ENCODE measurements at regions not wholly inside any gene's neighbourhood (a gene's known extent, or its start where the extent isn't known, plus 50 kb on each side); places are given as distances from the start of the nearest gene placed in this dataset.
A peak's percentile ranks its signal among the peaks of the same experiment; 100 is the strongest.
"Not testable (repeated sequence)": the region's sequence is repeated elsewhere in the genome, so short reads cannot be mapped to it uniquely, and the experiment has no call there.

- WGBS (ENCODE audit: low lambda C conversion rate), result no CpG with 5 or more reads among the region's 46 CpGs
- H3K4me2 ChIP-seq (ENCODE audit: low read depth, low read length); H3K79me2 ChIP-seq (ENCODE audit: insufficient read depth, low read length); H3K36me3 ChIP-seq (replicated peaks in 1 of 2; ENCODE audit: control insufficient read depth in 1 of 2, insufficient read depth in 2 of 2, low read length in 2 of 2); H3K9me3 ChIP-seq (ENCODE audit: low read length); in situ Hi-C loops (cut with HindIII; ENCODE audit: extremely low pct_ligation_motif_present, low pct_unique_long_range_greater_than_20kb); H3K27ac ChIP-seq (ENCODE audit: extremely low read length, insufficient read depth, low read length); H3K9ac ChIP-seq (ENCODE audit: insufficient read depth, low read depth, low read length); H2AFZ ChIP-seq (ENCODE audit: low read length); H3K4me3 ChIP-seq (replicated peaks in 1 of 3; ENCODE audit: insufficient read depth in 1 of 3, low read depth in 2 of 3, low read length in 3 of 3); POLR2A ChIA-PET; DNase-seq (ENCODE audit: low spot score); H4K20me1 ChIP-seq (ENCODE audit: insufficient read depth, low read length); FAIRE-seq; H3K27me3 ChIP-seq (ENCODE audit: control insufficient read depth in 1 of 2, insufficient read depth in 2 of 2, low read length in 2 of 2); CTCF ChIA-PET (ENCODE audit: low intra/inter-chr PET ratio, low total read pairs); intact Hi-C loops (cut with micrococcal nuclease; ENCODE audit: unreplicated experiment); BruUV-seq (replicated peaks); ATAC-seq; H3K4me1 ChIP-seq (ENCODE audit: insufficient read depth, low read length): not testable (repeated sequence)
Observed at GRCh38 chr21:6138244-6139136, 4382.9 kb upstream of the TPTE start.

DNA sequence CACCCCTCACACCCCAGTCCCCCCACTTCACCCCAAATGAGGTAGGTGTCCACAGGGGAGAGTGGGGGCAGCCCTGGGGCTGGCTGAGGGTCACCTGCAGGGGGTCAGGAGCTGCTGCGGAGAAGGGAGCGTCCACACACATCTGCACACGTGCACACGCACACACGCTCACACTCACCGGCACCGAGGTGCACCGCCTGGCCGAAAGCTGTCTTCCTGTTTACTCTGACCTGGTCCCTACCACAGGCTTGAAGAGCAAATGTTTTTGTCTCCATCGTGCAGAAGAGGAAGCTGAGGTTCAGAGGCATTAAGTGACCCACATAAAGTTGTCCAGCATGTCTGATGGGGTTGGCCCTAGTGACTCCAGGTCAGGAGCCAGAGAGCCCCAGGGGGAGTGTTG, 4382.1 kb upstream of the TPTE start:
- BruUV-seq (replicated peaks); intact Hi-C loops (cut with micrococcal nuclease; ENCODE audit: unreplicated experiment); H3K27ac ChIP-seq (ENCODE audit: extremely low read length, insufficient read depth, low read length); H3K27me3 ChIP-seq (ENCODE audit: control insufficient read depth in 1 of 2, insufficient read depth in 2 of 2, low read length in 2 of 2); H3K9me3 ChIP-seq (ENCODE audit: low read length); H3K4me3 ChIP-seq (replicated peaks in 1 of 3; ENCODE audit: insufficient read depth in 1 of 3, low read depth in 2 of 3, low read length in 3 of 3); H2AFZ ChIP-seq (ENCODE audit: low read length); FAIRE-seq; ATAC-seq; H3K79me2 ChIP-seq (ENCODE audit: insufficient read depth, low read length); H3K4me1 ChIP-seq (ENCODE audit: insufficient read depth, low read length); POLR2A ChIA-PET; H3K36me3 ChIP-seq (replicated peaks in 1 of 2; ENCODE audit: control insufficient read depth in 1 of 2, insufficient read depth in 2 of 2, low read length in 2 of 2); H3K4me2 ChIP-seq (ENCODE audit: low read depth, low read length); H4K20me1 ChIP-seq (ENCODE audit: insufficient read depth, low read length); DNase-seq (ENCODE audit: low spot score); CTCF ChIA-PET (ENCODE audit: low intra/inter-chr PET ratio, low total read pairs); in situ Hi-C loops (cut with HindIII; ENCODE audit: extremely low pct_ligation_motif_present, low pct_unique_long_range_greater_than_20kb); H3K9ac ChIP-seq (ENCODE audit: insufficient read depth, low read depth, low read length): not testable (repeated sequence)
- WGBS (ENCODE audit: low lambda C conversion rate), result no CpG with 5 or more reads among the region's 10 CpGs

DNA sequence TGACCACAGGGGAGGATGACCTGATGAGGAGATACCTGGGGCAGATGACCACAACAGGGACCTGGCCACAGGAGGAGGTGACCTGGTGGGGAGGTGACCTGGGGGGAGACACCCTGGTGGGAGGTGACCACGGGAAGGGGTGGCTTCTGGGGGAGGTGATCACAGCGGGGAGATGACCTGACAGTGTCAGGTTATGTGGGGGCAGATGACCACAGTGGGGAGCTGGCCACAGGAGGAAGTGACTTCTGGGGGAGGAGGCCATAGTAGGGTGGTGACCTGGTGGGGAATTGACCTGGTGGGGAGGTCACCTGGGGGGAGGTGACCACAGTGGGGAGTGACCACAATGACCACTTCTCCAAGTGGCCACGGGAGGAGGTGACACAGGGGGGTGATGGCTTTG, 4381.5 kb upstream of the TPTE start:
- H3K4me3 ChIP-seq (replicated peaks in 1 of 3; ENCODE audit: insufficient read depth in 1 of 3, low read depth in 2 of 3, low read length in 3 of 3); H3K27ac ChIP-seq (ENCODE audit: extremely low read length, insufficient read depth, low read length); H3K27me3 ChIP-seq (ENCODE audit: control insufficient read depth in 1 of 2, insufficient read depth in 2 of 2, low read length in 2 of 2); FAIRE-seq; H3K9ac ChIP-seq (ENCODE audit: insufficient read depth, low read depth, low read length); intact Hi-C loops (cut with micrococcal nuclease; ENCODE audit: unreplicated experiment); POLR2A ChIA-PET; in situ Hi-C loops (cut with HindIII; ENCODE audit: extremely low pct_ligation_motif_present, low pct_unique_long_range_greater_than_20kb); ATAC-seq; DNase-seq (ENCODE audit: low spot score); H2AFZ ChIP-seq (ENCODE audit: low read length); CTCF ChIA-PET (ENCODE audit: low intra/inter-chr PET ratio, low total read pairs); H3K4me1 ChIP-seq (ENCODE audit: insufficient read depth, low read length); BruUV-seq (replicated peaks); H3K79me2 ChIP-seq (ENCODE audit: insufficient read depth, low read length); H3K9me3 ChIP-seq (ENCODE audit: low read length); H3K4me2 ChIP-seq (ENCODE audit: low read depth, low read length); H3K36me3 ChIP-seq (replicated peaks in 1 of 2; ENCODE audit: control insufficient read depth in 1 of 2, insufficient read depth in 2 of 2, low read length in 2 of 2); H4K20me1 ChIP-seq (ENCODE audit: insufficient read depth, low read length): not testable (repeated sequence)
- WGBS (ENCODE audit: low lambda C conversion rate), result no CpG with 5 or more reads among the region's 3 CpGs

DNA sequence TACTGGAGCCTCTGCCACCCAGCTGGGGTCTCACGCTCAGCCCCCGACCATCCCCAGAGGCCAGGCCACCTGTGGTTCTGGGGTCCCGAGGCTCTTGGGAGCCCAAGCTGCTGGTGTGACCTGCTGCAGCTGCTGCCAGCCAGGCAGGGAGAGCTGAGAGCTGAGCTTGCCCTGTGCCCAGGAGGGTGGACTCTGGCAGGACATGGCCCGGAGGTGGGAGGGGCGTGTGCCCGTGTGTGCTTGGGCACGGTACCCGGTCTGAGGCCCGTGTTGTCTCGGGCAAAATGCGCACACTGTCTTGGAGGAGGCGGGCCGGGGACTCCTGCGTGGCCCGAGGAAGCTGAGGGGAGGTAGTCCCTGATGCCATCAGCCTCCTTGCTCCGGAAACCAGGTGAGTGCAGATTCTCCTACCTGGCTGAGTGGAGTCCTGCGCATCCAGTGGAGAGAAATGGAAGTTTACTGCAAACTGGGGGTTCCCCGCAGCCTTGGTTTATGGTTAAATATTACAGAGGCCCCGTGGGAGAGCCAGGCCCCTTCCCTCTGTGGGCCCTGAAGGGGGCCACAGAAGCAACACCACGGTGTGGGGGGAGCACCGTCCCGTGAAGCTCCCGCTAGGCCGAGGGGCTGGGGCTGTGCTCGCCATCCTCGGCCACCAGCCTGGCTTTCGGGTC, 4380.8 kb upstream of the TPTE start:
- H3K79me2 ChIP-seq (ENCODE audit: insufficient read depth, low read length); H3K4me2 ChIP-seq (ENCODE audit: low read depth, low read length); H3K36me3 ChIP-seq (replicated peaks in 1 of 2; ENCODE audit: control insufficient read depth in 1 of 2, insufficient read depth in 2 of 2, low read length in 2 of 2); BruUV-seq (replicated peaks); H3K27ac ChIP-seq (ENCODE audit: extremely low read length, insufficient read depth, low read length); H3K27me3 ChIP-seq (ENCODE audit: control insufficient read depth in 1 of 2, insufficient read depth in 2 of 2, low read length in 2 of 2); H3K9ac ChIP-seq (ENCODE audit: insufficient read depth, low read depth, low read length); FAIRE-seq; in situ Hi-C loops (cut with HindIII; ENCODE audit: extremely low pct_ligation_motif_present, low pct_unique_long_range_greater_than_20kb); H3K4me3 ChIP-seq (replicated peaks in 1 of 3; ENCODE audit: insufficient read depth in 1 of 3, low read depth in 2 of 3, low read length in 3 of 3); POLR2A ChIA-PET; DNase-seq (ENCODE audit: low spot score); CTCF ChIA-PET (ENCODE audit: low intra/inter-chr PET ratio, low total read pairs); H3K9me3 ChIP-seq (ENCODE audit: low read length); intact Hi-C loops (cut with micrococcal nuclease; ENCODE audit: unreplicated experiment); H3K4me1 ChIP-seq (ENCODE audit: insufficient read depth, low read length); H2AFZ ChIP-seq (ENCODE audit: low read length); H4K20me1 ChIP-seq (ENCODE audit: insufficient read depth, low read length): not testable (repeated sequence)
- peak; percentile 11 for ATAC-seq
- WGBS (ENCODE audit: low lambda C conversion rate), result no CpG with 5 or more reads among the region's 27 CpGs
